Renal cortex interstitium (tissue), 11 donors: ENCODE measurements at regions not wholly inside any gene's neighbourhood (a gene's known extent, or its start where the extent isn't known, plus 50 kb on each side); places are given as distances from the start of the nearest gene placed in this dataset.
A peak's percentile ranks its signal among the peaks of the same experiment; 100 is the strongest.
"Not testable (repeated sequence)": the region's sequence is repeated elsewhere in the genome, so short reads cannot be mapped to it uniquely, and the experiment has no call there.

Experiments
- DNase-seq, 11 donors: peaks; one replicate each; pipeline ENCODE4 v3.0.0-alpha.2; 2013; ENCODE audit warnings: low read depth in 9 of 11, low spot score in 4 of 11; ENCODE audit errors: extremely low read depth in 1 of 11

- DNase-seq, result no peak
Observed at GRCh38 chr1:172934417-172934762, 116.4 kb downstream of the TNFSF18 start.

- no peak for DNase-seq
Observed at GRCh38 chr1:172935062-172935592, 115.6 kb downstream of the TNFSF18 start.

- DNase-seq, result no peak
Observed at GRCh38 chr1:172936088-172936645, 114.6 kb downstream of the TNFSF18 start.

- DNase-seq, result no peak
Observed at GRCh38 chr1:172938681-172939080, 112.1 kb downstream of the TNFSF18 start.

GRCh38 chr1:172939475-172939874, 111.3 kb downstream of the TNFSF18 start:
- DNase-seq, result no peak

GRCh38 chr1:172940174-172940855, 110.4 kb downstream of the TNFSF18 start:
- DNase-seq, result peak in 8 of 11 donors; percentile 15 to 62 (median 36)

GRCh38 chr1:172941471-172941870, 109.3 kb downstream of the TNFSF18 start:
- DNase-seq, result no peak

- DNase-seq, result no peak
Observed at GRCh38 chr1:172941945-172942344, 108.8 kb downstream of the TNFSF18 start.

GRCh38 chr1:172943138-172943537, 107.6 kb downstream of the TNFSF18 start:
- not testable (repeated sequence) for DNase-seq

GRCh38 chr1:172944931-172945330, 105.8 kb downstream of the TNFSF18 start:
- DNase-seq, result no peak

- no peak for DNase-seq
Observed at GRCh38 chr1:172946814-172947507, 103.8 kb downstream of the TNFSF18 start.

GRCh38 chr1:172948457-172948856, 102.3 kb downstream of the TNFSF18 start:
- DNase-seq, result no peak

GRCh38 chr1:172949096-172949495, 101.6 kb downstream of the TNFSF18 start:
- no peak for DNase-seq

GRCh38 chr1:172950528-172950927, 100.2 kb downstream of the TNFSF18 start:
- DNase-seq, result no peak

- no peak for DNase-seq
Observed at GRCh38 chr1:172951730-172952365, 98.9 kb downstream of the TNFSF18 start.

- no peak for DNase-seq
Observed at GRCh38 chr1:172952516-172952915, 98.2 kb downstream of the TNFSF18 start.

GRCh38 chr1:172954476-172955150, 96.1 kb downstream of the TNFSF18 start:
- no peak for DNase-seq

GRCh38 chr1:172955161-172955815, 95.5 kb downstream of the TNFSF18 start:
- DNase-seq, result no peak

GRCh38 chr1:172956871-172957270, 93.9 kb downstream of the TNFSF18 start:
- no peak for DNase-seq
